Neural cell (in vitro differentiated cells): ENCODE measurements at regions not wholly inside any gene's neighbourhood (a gene's known extent, or its start where the extent isn't known, plus 50 kb on each side); places are given as distances from the start of the nearest gene placed in this dataset.

ENCODE experiments used
- H2AFZ ChIP-seq: fragments of 200-600, 300-800 bp; sonication (generic), shearing (Covaris generic); 2 replicates; pipeline ENCODE4 v1.6.0; 2014; ENCODE audit warnings: low read depth, mild to moderate bottlenecking, antibody characterized with exemption, low read length, moderate library complexity
- H3F3A ChIP-seq: fragments of 200-600 bp; shearing (Covaris generic); 2 replicates; pipeline ENCODE4 v1.6.1; 2016; ENCODE audit warnings: mild to moderate bottlenecking, moderate library complexity, mixed read lengths, antibody characterized with exemption, low read length; ENCODE audit not compliant: insufficient read depth, poor library complexity, severe bottlenecking
- H3K27ac ChIP-seq: fragments of 200-600, 300-800 bp; sonication (generic), shearing (Covaris generic); 2 replicates; pipeline ENCODE4 v1.5.1; 2014; ENCODE audit warnings: mild to moderate bottlenecking, low read length, moderate library complexity
- H3K27me3 ChIP-seq: fragments of 300-800, 200-600 bp; sonication (generic), shearing (Covaris generic); 2 replicates; pipeline ENCODE4 v1.6.0; 2014; ENCODE audit warnings: mild to moderate bottlenecking, low read depth, low read length, moderate library complexity; ENCODE audit not compliant: insufficient read depth
- H3K36me3 ChIP-seq: fragments of 300-800, 200-600 bp; sonication (generic), shearing (Covaris generic); 2 replicates; pipeline ENCODE4 v1.5.1; 2014; ENCODE audit warnings: mild to moderate bottlenecking, antibody characterized with exemption, low read length, moderate library complexity; ENCODE audit not compliant: insufficient read depth
- H3K4me2 ChIP-seq: fragments of 300-800, 200-600 bp; sonication (generic), shearing (Covaris generic); 2 replicates; pipeline ENCODE4 v1.6.0; 2014; ENCODE audit warnings: mild to moderate bottlenecking, low read length
- H3K4me3 ChIP-seq: fragments of 300-800, 200-600 bp; sonication (generic), shearing (Covaris generic); 2 replicates; pipeline ENCODE4 v1.5.1; 2014; ENCODE audit warnings: mild to moderate bottlenecking, low read length, moderate library complexity
- H3K79me2 ChIP-seq: fragments of 200-600 bp; shearing (Covaris generic); replicated peaks from 2 replicates; pipeline ENCODE4 v1.6.0; 2014; ENCODE audit warnings: mild to moderate bottlenecking, low read length, moderate library complexity; ENCODE audit not compliant: insufficient read depth
- H3K9ac ChIP-seq: fragments of 300-800, 200-600 bp; sonication (generic), shearing (Covaris generic); 2 replicates; pipeline ENCODE4 v1.6.1; 2016; ENCODE audit warnings: mild to moderate bottlenecking, low read length, mixed read lengths
- H3K9me2 ChIP-seq: fragments of 200-600 bp; shearing (Covaris generic); 2 replicates; pipeline ENCODE4 v1.6.1; 2016; ENCODE audit warnings: mild to moderate bottlenecking, low read length, mixed read lengths; ENCODE audit not compliant: insufficient read depth
- H3K9me3 ChIP-seq: fragments of 200-600, 300-800 bp; sonication (generic), shearing (Covaris generic); 2 replicates; pipeline ENCODE4 v1.6.1; 2016; ENCODE audit warnings: mild to moderate bottlenecking, mixed run types, low read length, moderate library complexity, mixed read lengths
- H4K20me1 ChIP-seq: fragments of 200-600 bp; shearing (Covaris generic); 2 replicates; pipeline ENCODE4 v1.6.1; 2016; ENCODE audit warnings: mild to moderate bottlenecking, mixed run types; ENCODE audit not compliant: insufficient read depth
- CTCF ChIP-seq: fragments of 450-650 bp; IDR thresholded peaks from 2 replicates; pipeline ENCODE4 v1.5.1; 2014; ENCODE audit warnings: antibody characterized with exemption, mild to moderate bottlenecking, moderate library complexity; ENCODE audit not compliant: poor library complexity, severe bottlenecking
- EP300 ChIP-seq: fragments of 450-650 bp; conservative IDR thresholded peaks from 2 replicates; pipeline ENCODE4 v1.6.1; 2014; ENCODE audit warnings: antibody characterized with exemption, mild to moderate bottlenecking, moderate library complexity; ENCODE audit not compliant: poor library complexity, severe bottlenecking
- EZH2 ChIP-seq: fragments of 200-600, 300-800 bp; shearing (Covaris generic), sonication (generic); IDR thresholded peaks from 2 replicates; pipeline ENCODE4 v1.6.1; 2014; ENCODE audit warnings: antibody characterized with exemption, low read length, borderline replicate concordance, mild to moderate bottlenecking; ENCODE audit not compliant: insufficient read depth, poor library complexity, severe bottlenecking
- POLR2AphosphoS5 ChIP-seq: IDR thresholded peaks from 2 replicates; pipeline ENCODE4 v1.6.1; 2012
- RAD21 ChIP-seq: fragments of 450-650 bp; conservative IDR thresholded peaks from 2 replicates; pipeline ENCODE4 v1.6.1; 2014; ENCODE audit warnings: antibody characterized with exemption, mild to moderate bottlenecking, moderate library complexity
- SMC3 ChIP-seq: fragments of 450-650 bp; conservative IDR thresholded peaks from 2 replicates; pipeline ENCODE4 v1.6.1; 2014; ENCODE audit warnings: antibody characterized with exemption, mild to moderate bottlenecking, moderate library complexity; ENCODE audit not compliant: poor library complexity
- TAF1 ChIP-seq: IDR thresholded peaks from 2 replicates; pipeline ENCODE4 v1.6.1; 2012; ENCODE audit warnings: low read depth
- TF ChIP-seq, protein P1 (sequence below): IDR thresholded peaks from 2 replicates; pipeline ENCODE4 v1.6.1; 2012; ENCODE audit warnings: borderline replicate concordance

DNA sequence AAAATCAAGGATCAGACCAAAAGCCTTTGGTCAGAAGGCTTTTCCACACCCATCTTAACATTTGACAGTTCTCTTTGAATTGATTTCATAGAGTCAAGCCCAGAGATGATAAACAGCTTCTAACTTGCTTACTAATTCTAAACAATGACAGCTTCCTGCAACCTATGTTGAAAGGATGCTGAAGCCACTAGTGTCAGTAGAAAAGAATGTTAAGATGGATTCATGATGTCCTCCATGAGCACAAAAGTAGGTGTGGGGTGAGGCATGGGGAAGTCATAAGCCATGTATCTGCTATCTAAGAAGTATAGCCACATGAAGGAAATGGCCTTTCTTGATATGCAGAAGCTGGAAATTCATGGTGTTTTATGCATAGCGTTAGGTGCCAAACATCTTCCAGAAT is 269.3 kb downstream of the DHX15 start:
- no peaks in the 10 kb centered on the region for H3F3A ChIP-seq
- H3K9me3 ChIP-seq, result no peaks in the 10 kb centered on the region
- no peak overlapping the region for H3K4me3 ChIP-seq
- TF ChIP-seq EZH2, result no peak
- no peak overlapping the region for H3K27ac ChIP-seq
- no peaks in the 10 kb centered on the region for H3K9me2 ChIP-seq
- no peak overlapping the region for H3K9ac ChIP-seq
- H3K27me3 ChIP-seq, result no peaks in the 10 kb centered on the region
- H3K36me3 ChIP-seq, result no peaks in the 10 kb centered on the region
- no peaks in the 10 kb centered on the region for H3K79me2 ChIP-seq
- H4K20me1 ChIP-seq, result no peaks in the 10 kb centered on the region
- H3K4me2 ChIP-seq, result no peak overlapping the region
- H2AFZ ChIP-seq, result no peak overlapping the region

GRCh38 chr4:24312261-24312913 is 272.0 kb downstream of the DHX15 start:
- Histone ChIP-seq H3K36me3 (no peaks in the 10 kb centered on the region), H2AFZ (no peak overlapping the region), H3K9me2 (no peaks in the 10 kb centered on the region), H4K20me1 (no peaks in the 10 kb centered on the region), H3K79me2 (no peaks in the 10 kb centered on the region), H3K9ac (no peak overlapping the region), H3K27me3 (no peaks in the 10 kb centered on the region), H3K4me3 (no peak overlapping the region), H3K4me2 (no peak overlapping the region), H3K27ac (no peak overlapping the region), H3F3A (no peaks in the 10 kb centered on the region), H3K9me3 (no peaks in the 10 kb centered on the region)
- TF ChIP-seq EP300 (no peak), SMC3 (no peak), CTCF (no peak), RAD21 (no peak), TAF1 (no peak), EZH2 (no peak)
- TF ChIP-seq, protein P1, sequence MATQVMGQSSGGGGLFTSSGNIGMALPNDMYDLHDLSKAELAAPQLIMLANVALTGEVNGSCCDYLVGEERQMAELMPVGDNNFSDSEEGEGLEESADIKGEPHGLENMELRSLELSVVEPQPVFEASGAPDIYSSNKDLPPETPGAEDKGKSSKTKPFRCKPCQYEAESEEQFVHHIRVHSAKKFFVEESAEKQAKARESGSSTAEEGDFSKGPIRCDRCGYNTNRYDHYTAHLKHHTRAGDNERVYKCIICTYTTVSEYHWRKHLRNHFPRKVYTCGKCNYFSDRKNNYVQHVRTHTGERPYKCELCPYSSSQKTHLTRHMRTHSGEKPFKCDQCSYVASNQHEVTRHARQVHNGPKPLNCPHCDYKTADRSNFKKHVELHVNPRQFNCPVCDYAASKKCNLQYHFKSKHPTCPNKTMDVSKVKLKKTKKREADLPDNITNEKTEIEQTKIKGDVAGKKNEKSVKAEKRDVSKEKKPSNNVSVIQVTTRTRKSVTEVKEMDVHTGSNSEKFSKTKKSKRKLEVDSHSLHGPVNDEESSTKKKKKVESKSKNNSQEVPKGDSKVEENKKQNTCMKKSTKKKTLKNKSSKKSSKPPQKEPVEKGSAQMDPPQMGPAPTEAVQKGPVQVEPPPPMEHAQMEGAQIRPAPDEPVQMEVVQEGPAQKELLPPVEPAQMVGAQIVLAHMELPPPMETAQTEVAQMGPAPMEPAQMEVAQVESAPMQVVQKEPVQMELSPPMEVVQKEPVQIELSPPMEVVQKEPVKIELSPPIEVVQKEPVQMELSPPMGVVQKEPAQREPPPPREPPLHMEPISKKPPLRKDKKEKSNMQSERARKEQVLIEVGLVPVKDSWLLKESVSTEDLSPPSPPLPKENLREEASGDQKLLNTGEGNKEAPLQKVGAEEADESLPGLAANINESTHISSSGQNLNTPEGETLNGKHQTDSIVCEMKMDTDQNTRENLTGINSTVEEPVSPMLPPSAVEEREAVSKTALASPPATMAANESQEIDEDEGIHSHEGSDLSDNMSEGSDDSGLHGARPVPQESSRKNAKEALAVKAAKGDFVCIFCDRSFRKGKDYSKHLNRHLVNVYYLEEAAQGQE, result no peak

GRCh38 chr4:24303926-24304325 is 280.4 kb downstream of the DHX15 start:
- Histone ChIP-seq H3K9me2 (no peaks in the 10 kb centered on the region), H3F3A (no peaks in the 10 kb centered on the region), H3K9ac (no peak overlapping the region), H4K20me1 (no peaks in the 10 kb centered on the region), H2AFZ (no peak overlapping the region), H3K36me3 (no peaks in the 10 kb centered on the region), H3K79me2 (no peaks in the 10 kb centered on the region), H3K27ac (no peak overlapping the region), H3K27me3 (no peaks in the 10 kb centered on the region), H3K4me2 (no peak overlapping the region), H3K4me3 (no peak overlapping the region), H3K9me3 (no peaks in the 10 kb centered on the region)
- TF ChIP-seq EZH2, result no peak
- no peak for TF ChIP-seq RAD21
- TF ChIP-seq, protein P1, result no peak
- TF ChIP-seq CTCF, result no peak
- TF ChIP-seq POLR2AphosphoS5, result no peak
- TF ChIP-seq TAF1, result no peak
